ENCODE measurements at regions not wholly inside any gene's neighbourhood (a gene's known extent, or its start where the extent isn't known, plus 50 kb on each side); places are given as distances from the start of the nearest gene placed in this dataset.

- no peak overlapping the region for H3K4me3 ChIP-seq (ENCODE audit: low read depth, low read length)
- no peak for DNase-seq (ENCODE audit: low read depth)
- TF ChIP-seq, protein P1, sequence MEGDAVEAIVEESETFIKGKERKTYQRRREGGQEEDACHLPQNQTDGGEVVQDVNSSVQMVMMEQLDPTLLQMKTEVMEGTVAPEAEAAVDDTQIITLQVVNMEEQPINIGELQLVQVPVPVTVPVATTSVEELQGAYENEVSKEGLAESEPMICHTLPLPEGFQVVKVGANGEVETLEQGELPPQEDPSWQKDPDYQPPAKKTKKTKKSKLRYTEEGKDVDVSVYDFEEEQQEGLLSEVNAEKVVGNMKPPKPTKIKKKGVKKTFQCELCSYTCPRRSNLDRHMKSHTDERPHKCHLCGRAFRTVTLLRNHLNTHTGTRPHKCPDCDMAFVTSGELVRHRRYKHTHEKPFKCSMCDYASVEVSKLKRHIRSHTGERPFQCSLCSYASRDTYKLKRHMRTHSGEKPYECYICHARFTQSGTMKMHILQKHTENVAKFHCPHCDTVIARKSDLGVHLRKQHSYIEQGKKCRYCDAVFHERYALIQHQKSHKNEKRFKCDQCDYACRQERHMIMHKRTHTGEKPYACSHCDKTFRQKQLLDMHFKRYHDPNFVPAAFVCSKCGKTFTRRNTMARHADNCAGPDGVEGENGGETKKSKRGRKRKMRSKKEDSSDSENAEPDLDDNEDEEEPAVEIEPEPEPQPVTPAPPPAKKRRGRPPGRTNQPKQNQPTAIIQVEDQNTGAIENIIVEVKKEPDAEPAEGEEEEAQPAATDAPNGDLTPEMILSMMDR (IDR thresholded peaks at IDR 0.05; ENCODE audit: insufficient read depth, low read length) = no peak
Measured at GRCh38 chr9:115671963-115672305, 481.7 kb upstream of the PAPPA start.

DNA sequence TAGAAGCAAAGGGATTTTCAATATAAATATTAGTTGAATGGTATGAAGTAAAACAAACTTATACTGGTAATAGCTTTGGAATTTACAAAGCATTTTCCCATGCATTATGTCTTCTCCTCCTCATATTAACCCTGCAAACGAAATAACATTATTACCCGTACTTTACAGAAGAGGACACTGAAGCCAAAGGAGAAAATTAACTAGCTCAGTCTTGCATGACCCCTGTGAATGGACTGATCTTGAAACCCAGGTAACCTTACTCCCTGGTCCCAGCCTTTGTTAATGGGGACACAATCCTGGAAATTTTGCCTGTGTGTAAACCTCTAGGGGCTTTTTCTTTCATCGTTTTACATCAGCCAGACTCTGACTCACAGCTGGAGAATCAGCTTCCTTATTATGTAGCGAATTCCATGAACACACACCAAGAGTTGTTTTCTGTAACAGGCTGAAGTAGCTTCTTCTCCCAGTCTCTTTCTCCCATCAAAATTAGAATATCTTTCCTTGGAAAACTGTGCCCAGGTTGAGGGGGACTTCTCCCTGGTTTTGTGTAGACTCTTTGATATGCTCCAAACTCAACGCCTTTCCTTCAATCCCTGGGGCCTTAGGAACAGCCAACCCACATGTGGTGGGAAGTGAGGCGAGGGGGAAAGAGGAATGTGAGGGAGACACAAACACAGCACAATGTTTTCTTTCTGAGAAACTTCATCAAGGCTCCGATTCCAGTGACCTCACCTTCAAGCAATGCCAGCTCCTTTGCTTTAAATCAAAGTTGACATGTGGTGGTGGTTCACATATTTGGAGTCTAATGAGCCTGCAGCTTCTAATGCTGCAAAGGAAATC lies 480.9 kb upstream of the PAPPA start:
- TF ChIP-seq, protein P1 (IDR thresholded peaks at IDR 0.05; ENCODE audit: insufficient read depth, low read length) = no peak
- H3K4me3 ChIP-seq (ENCODE audit: low read depth, low read length) = no peak overlapping the region
- peak; percentile 99 for DNase-seq (ENCODE audit: low read depth)

- TF ChIP-seq, protein P1 (IDR thresholded peaks at IDR 0.05; ENCODE audit: insufficient read depth, low read length) = no peak
- H3K4me3 ChIP-seq (ENCODE audit: low read depth, low read length) = no peak overlapping the region
- DNase-seq (ENCODE audit: low read depth) = peak; percentile 88
Measured at GRCh38 chr9:115673599-115673998, 480.0 kb upstream of the PAPPA start.

GRCh38 chr9:115674091-115674490 lies 479.5 kb upstream of the PAPPA start:
- DNase-seq (ENCODE audit: low read depth) = no peak
- no peak overlapping the region for H3K4me3 ChIP-seq (ENCODE audit: low read depth, low read length)
- TF ChIP-seq, protein P1 (IDR thresholded peaks at IDR 0.05; ENCODE audit: insufficient read depth, low read length) = no peak

DNA sequence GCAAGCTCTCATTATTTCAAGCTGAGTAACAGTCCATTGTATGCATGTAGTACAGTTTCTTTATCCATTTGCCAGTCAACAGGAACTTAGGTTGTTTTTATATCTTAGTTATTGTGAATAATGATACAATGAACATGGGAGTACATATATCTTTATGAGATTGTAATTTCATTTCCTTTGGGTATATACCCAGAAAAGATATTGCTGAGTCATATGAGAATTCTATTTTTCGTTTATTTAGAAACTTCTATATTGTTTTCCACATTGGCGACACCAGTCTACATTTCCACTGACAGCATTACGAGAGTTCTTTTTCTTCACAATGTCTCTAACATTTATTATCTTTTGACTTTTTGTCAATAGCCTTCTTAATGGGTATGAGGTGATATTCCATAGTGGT lies 477.8 kb upstream of the PAPPA start:
- DNase-seq (ENCODE audit: low read depth) = no peak
- no peak overlapping the region for H3K4me3 ChIP-seq (ENCODE audit: low read depth, low read length)
- TF ChIP-seq, protein P1 (IDR thresholded peaks at IDR 0.05; ENCODE audit: insufficient read depth, low read length) = no peak

- TF ChIP-seq, protein P1 (IDR thresholded peaks at IDR 0.05; ENCODE audit: insufficient read depth, low read length) = no peak
- DNase-seq (ENCODE audit: low read depth) = peak; percentile 52
- H3K4me3 ChIP-seq (ENCODE audit: low read depth, low read length) = no peak overlapping the region
Measured at GRCh38 chr9:115680231-115680630, 473.4 kb upstream of the PAPPA start.

DNA sequence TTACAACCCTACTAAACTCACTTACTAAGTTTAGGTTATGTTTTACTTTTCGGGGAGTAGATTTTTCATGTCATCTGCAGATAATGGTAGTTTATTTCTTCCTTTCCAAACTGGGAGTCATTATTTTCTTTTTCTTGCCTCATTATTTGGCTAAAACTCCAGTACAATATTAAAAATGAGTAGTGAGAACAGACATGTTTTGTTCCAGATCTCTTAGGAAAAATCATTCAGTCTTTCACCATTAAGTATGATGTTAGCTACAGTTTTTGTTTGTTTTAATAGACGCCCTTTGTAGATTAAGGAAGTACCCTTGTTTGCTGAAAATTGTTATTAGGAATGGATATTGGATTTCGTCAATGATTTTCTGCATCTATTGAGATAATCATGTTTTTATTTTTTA lies 472.0 kb upstream of the PAPPA start:
- DNase-seq (ENCODE audit: low read depth) = no peak
- H3K4me3 ChIP-seq (ENCODE audit: low read depth, low read length) = no peak overlapping the region
- TF ChIP-seq, protein P1 (IDR thresholded peaks at IDR 0.05; ENCODE audit: insufficient read depth, low read length) = no peak

Data from fibroblast of the aortic adventitia (primary cell).